KOPT-K1 (cell line): ENCODE measurements at regions not wholly inside any gene's neighbourhood (a gene's known extent, or its start where the extent isn't known, plus 50 kb on each side); places are given as distances from the start of the nearest gene placed in this dataset.
"Not testable (repeated sequence)": the region's sequence is repeated elsewhere in the genome, so short reads cannot be mapped to it uniquely, and the experiment has no call there.

Experiments
- H3K27ac ChIP-seq: fragments of 200-600 bp; sonication (generic); 2 replicates; pipeline ENCODE4 v1.5.1; 2016; ENCODE audit warnings: antibody characterized with exemption, mild to moderate bottlenecking, low read depth, low read length; ENCODE audit not compliant: poor library complexity, severe bottlenecking
- H3K36me3 ChIP-seq: fragments of 200-600 bp; sonication (generic); 2 replicates; pipeline ENCODE4 v1.5.1; 2017; ENCODE audit warnings: antibody characterized with exemption, mild to moderate bottlenecking, low read length, moderate library complexity; ENCODE audit not compliant: insufficient read depth
- H3K9me3 ChIP-seq: fragments of 200-600 bp; sonication (generic); 2 replicates; pipeline ENCODE4 v1.5.1; 2017; ENCODE audit warnings: antibody characterized with exemption, low read length, mild to moderate bottlenecking; ENCODE audit not compliant: insufficient read depth, poor library complexity, severe bottlenecking

GRCh38 chr4:45539142-45539814, 584.6 kb downstream of the GABRG1 start:
- Histone ChIP-seq H3K36me3 (no peaks in the 10 kb centered on the region), H3K9me3 (no peaks in the 10 kb centered on the region), H3K27ac (no peak overlapping the region)

GRCh38 chr4:45530498-45530897, 593.4 kb downstream of the GABRG1 start:
- no peak overlapping the region for H3K27ac ChIP-seq
- H3K9me3 ChIP-seq, result no peaks in the 10 kb centered on the region
- H3K36me3 ChIP-seq, result no peaks in the 10 kb centered on the region

- Histone ChIP-seq H3K9me3 (no peaks in the 10 kb centered on the region), H3K27ac (no peak overlapping the region), H3K36me3 (no peaks in the 10 kb centered on the region)
Observed at GRCh38 chr4:45527160-45527559, 596.7 kb downstream of the GABRG1 start.

- Histone ChIP-seq H3K27ac (no peak overlapping the region), H3K9me3 (no peaks in the 10 kb centered on the region), H3K36me3 (no peaks in the 10 kb centered on the region)
Observed at GRCh38 chr4:45518832-45519231, 605.0 kb downstream of the GABRG1 start.

DNA sequence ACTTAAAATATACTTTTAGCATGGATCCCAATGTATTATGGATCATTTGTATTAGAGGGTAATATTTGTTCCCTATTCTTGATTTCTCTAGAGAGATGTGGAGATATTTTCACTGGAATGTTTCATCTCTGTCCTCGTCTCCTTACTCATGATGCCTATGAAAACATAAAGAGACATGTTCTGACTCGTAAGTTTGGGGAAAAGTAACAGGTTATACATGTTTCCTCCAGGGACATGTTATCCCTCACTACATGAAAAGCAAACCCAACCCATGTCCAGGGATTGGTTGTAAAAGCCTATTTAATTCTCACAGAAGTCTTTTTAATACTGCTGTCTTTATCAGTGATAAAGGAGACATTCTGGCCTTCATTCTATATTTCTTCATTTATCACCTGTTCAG, 621.4 kb downstream of the GABRG1 start:
- H3K9me3 ChIP-seq, result no peaks in the 10 kb centered on the region
- no peak overlapping the region for H3K27ac ChIP-seq
- H3K36me3 ChIP-seq, result no peaks in the 10 kb centered on the region

- no peak overlapping the region for H3K27ac ChIP-seq
Observed at GRCh38 chr4:45484740-45485139, 639.1 kb downstream of the GABRG1 start.

GRCh38 chr4:45482346-45482745, 641.5 kb downstream of the GABRG1 start:
- Histone ChIP-seq H3K9me3 (no peaks in the 10 kb centered on the region), H3K36me3 (no peaks in the 10 kb centered on the region), H3K27ac (no peak overlapping the region)

More at GRCh38 chr4:45484740-45485139, 639.1 kb downstream of the GABRG1 start:
- no peaks in the 10 kb centered on the region for H3K36me3 ChIP-seq
- no peaks in the 10 kb centered on the region for H3K9me3 ChIP-seq

- H3K36me3 ChIP-seq, result no peaks in the 10 kb centered on the region
- no peak overlapping the region for H3K27ac ChIP-seq
Observed at GRCh38 chr4:45477311-45477733, 646.5 kb downstream of the GABRG1 start.

GRCh38 chr4:45475548-45475947, 648.3 kb downstream of the GABRG1 start:
- no peak overlapping the region for H3K27ac ChIP-seq
- H3K36me3 ChIP-seq, result no peaks in the 10 kb centered on the region
- H3K9me3 ChIP-seq, result no peaks in the 10 kb centered on the region

More at GRCh38 chr4:45477311-45477733, 646.5 kb downstream of the GABRG1 start:
- no peaks in the 10 kb centered on the region for H3K9me3 ChIP-seq

DNA sequence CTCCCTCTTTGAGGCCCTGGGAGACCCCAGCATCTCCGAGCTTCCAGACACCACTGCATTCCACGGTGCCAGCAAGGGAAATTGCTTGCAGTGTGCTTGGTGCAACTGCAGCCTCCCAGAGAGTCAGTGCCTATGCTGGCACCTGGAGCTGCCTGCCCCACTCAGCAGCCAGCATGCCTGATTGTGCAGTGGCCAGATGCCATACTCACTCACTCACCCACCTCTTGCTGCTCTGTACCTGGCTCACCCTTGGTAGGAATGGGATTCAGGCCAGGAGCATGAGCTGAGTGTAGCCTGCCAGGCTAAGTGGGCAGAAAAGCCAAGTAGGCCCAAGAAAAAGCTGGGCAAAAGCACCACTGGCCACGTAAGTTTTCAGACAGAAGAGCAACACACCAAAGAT, 651.4 kb downstream of the GABRG1 start:
- Histone ChIP-seq H3K9me3 (no peaks in the 10 kb centered on the region), H3K36me3 (no peaks in the 10 kb centered on the region), H3K27ac (no peak overlapping the region)

DNA sequence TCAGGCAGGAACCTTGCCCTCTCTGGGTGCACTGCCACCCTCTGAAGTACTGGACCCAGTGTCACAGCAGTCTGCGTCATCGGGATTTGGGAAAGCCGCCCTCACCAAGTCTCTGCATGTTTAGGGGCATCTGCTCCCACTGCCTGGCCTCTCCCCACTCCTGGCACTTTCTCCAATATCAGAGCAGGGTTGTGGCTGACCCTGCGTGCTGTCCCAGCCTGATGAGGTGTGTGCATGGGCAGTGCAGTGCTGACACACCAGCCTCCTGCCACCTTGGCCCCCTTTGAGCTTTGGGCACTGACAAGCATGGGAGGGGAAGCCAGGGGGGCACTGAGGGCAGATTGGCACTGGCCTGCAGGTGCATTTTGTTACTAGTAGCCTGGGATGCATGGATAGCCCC, 652.5 kb downstream of the GABRG1 start:
- Histone ChIP-seq H3K9me3 (no peaks in the 10 kb centered on the region), H3K36me3 (no peaks in the 10 kb centered on the region), H3K27ac (no peak overlapping the region)

DNA sequence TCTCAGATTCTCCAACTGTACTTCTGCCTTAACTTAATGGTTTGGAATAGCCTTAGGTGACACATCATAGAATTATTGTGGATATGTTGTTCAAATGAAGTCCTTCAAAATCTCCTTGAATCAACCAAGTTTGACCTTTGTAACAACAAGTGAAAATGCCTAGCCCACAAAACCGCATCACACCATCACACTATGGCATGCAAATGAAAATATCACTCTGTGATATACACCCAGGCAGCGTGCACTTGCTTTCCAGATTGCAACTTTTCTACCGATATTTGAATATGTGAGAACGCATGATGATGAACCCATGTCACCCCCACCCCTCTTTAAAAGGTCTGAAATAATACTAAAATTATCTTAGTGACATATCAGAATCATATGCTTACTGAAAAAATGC, 656.7 kb downstream of the GABRG1 start:
- no peaks in the 10 kb centered on the region for H3K9me3 ChIP-seq
- no peaks in the 10 kb centered on the region for H3K36me3 ChIP-seq
- H3K27ac ChIP-seq, result no peak overlapping the region

GRCh38 chr4:45460157-45460556, 663.7 kb downstream of the GABRG1 start:
- not testable (repeated sequence) for H3K9me3 ChIP-seq, H3K27ac ChIP-seq, H3K36me3 ChIP-seq

DNA sequence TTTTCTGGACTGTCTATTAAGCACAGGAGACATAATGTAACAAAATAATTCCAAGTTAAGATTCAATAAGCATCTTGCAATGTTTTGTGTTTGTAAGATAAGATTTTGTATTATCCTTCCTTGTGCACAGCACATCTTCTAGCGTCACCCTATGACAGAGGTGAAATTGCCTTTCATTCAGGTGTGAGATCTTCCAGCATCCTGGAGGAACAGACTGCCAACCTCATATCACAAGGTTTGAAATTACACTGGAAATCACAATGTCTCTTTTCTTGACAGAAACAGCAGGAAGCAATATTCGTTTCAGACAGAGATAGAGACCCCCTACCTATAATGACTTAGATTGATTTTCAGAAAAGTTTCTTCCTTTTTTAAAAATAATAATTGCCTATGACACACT, 668.6 kb downstream of the GABRG1 start:
- Histone ChIP-seq H3K36me3 (no peaks in the 10 kb centered on the region), H3K9me3 (no peaks in the 10 kb centered on the region), H3K27ac (no peak overlapping the region)

- H3K27ac ChIP-seq, result no peak overlapping the region
- H3K9me3 ChIP-seq, result no peaks in the 10 kb centered on the region
- H3K36me3 ChIP-seq, result no peaks in the 10 kb centered on the region
Observed at GRCh38 chr4:45453258-45453853, 670.5 kb downstream of the GABRG1 start.

GRCh38 chr4:45442466-45442865, 681.4 kb downstream of the GABRG1 start:
- no peaks in the 10 kb centered on the region for H3K9me3 ChIP-seq
- no peak overlapping the region for H3K27ac ChIP-seq
- H3K36me3 ChIP-seq, result no peaks in the 10 kb centered on the region
